Endothelial cell of umbilical vein (primary cell): ENCODE measurements at regions not wholly inside any gene's neighbourhood (a gene's known extent, or its start where the extent isn't known, plus 50 kb on each side); places are given as distances from the start of the nearest gene placed in this dataset.

Experiments used
- BruUV-seq: library from RNA; stranded (reverse); fragments of 400-500 nt; replicated peaks from 2 replicates; lab custom pipeline; 2021; lab: Mats Ljungman, UMichigan
- CTCF ChIA-PET: fragments of 300-600, 350-600 bp; sonication (Branson Sonifier 250); formaldehyde crosslinking; loops from one replicate; lab custom pipeline; 2021; ENCODE audit warnings: antibody characterized with exemption, inconsistent platforms; lab: Charles Lee
- POLR2A ChIA-PET: fragments of 300-600, 350-600 bp; sonication (Branson Sonifier 250); formaldehyde crosslinking; loops from one replicate; lab custom pipeline; 2021; ENCODE audit warnings: antibody characterized with exemption, inconsistent platforms; lab: Charles Lee
- DNase-seq: peaks from one replicate; pipeline ENCODE4 v3.0.0-alpha.2; 2011; ENCODE audit warnings: low read depth, low spot score
- FAIRE-seq: peaks from 2 replicates; lab custom pipeline; 2011; peaks lifted over from hg19 to GRCh38; lab: Jason Lieb, UNC
- H2AFZ ChIP-seq: 2 replicates; pipeline ENCODE4 v1.6.0; 2012; ENCODE audit warnings: low read depth, low read length, control low read depth, inconsistent platforms
- H3K27ac ChIP-seq: 2 replicates; pipeline ENCODE4 v1.5.1; 2011; ENCODE audit warnings: low read depth, mild to moderate bottlenecking, control low read depth, low read length, moderate library complexity; ENCODE audit not compliant: insufficient read depth
- H3K27me3 ChIP-seq, 2 experiments: 2 replicates each; pipeline versions ENCODE4 v1.6.0 to v1.6.1; 2011; ENCODE audit warnings: low read length in 2 of 2, mixed read lengths in 1 of 2; ENCODE audit not compliant: control insufficient read depth in 2 of 2, insufficient read depth in 2 of 2
- H3K36me3 ChIP-seq, 2 experiments: 2 replicates in 1 of 2; 3 replicates in 1 of 2; pipeline ENCODE4 v1.5.1; 2011; ENCODE audit warnings: low read length in 2 of 2, mild to moderate bottlenecking in 1 of 2, moderate library complexity in 1 of 2; ENCODE audit not compliant: control insufficient read depth in 2 of 2, insufficient read depth in 2 of 2; ENCODE audit errors: extremely low read depth in 1 of 2
- H3K4me1 ChIP-seq: 3 replicates; pipeline ENCODE4 v1.5.1; 2011; ENCODE audit warnings: mild to moderate bottlenecking, low read length; ENCODE audit not compliant: control insufficient read depth, insufficient read depth; ENCODE audit errors: extremely low read depth
- H3K4me2 ChIP-seq: 2 replicates; pipeline ENCODE4 v1.6.1; 2011; ENCODE audit warnings: low read length, control low read depth, mixed read lengths; ENCODE audit not compliant: insufficient read depth
- H3K4me3 ChIP-seq, 3 experiments: fragments of 200-600 bp in 1 of 3; sonication (generic), shearing (Covaris generic) in 1 of 3; replicated peaks in 1 of 3; 2 replicates each; pipeline ENCODE4 v1.5.1; 2011 to 2016; ENCODE audit warnings: control low read depth in 3 of 3, low read length in 3 of 3, mild to moderate bottlenecking in 2 of 3, inconsistent platforms in 1 of 3, low read depth in 1 of 3, moderate library complexity in 1 of 3; ENCODE audit not compliant: insufficient read depth in 1 of 3
- H3K79me2 ChIP-seq: 2 replicates; pipeline ENCODE4 v1.6.0; 2012; ENCODE audit warnings: low read length, inconsistent platforms; ENCODE audit not compliant: control insufficient read depth, insufficient read depth
- H3K9ac ChIP-seq: replicated peaks from 2 replicates; pipeline ENCODE3; 2011; ENCODE audit warnings: low read length, control low read depth; ENCODE audit not compliant: insufficient read depth; ENCODE audit errors: extremely low read depth
- H3K9me1 ChIP-seq: replicated peaks from 3 replicates; pipeline ENCODE4 v1.6.0; 2011; ENCODE audit warnings: mild to moderate bottlenecking, low read length; ENCODE audit not compliant: control insufficient read depth, insufficient read depth; ENCODE audit errors: extremely low read depth
- H3K9me3 ChIP-seq: replicated peaks from 2 replicates; pipeline ENCODE4 v1.5.1; 2012; ENCODE audit warnings: low read length, inconsistent platforms; ENCODE audit not compliant: control insufficient read depth, insufficient read depth
- H4K20me1 ChIP-seq: replicated peaks from 2 replicates; pipeline ENCODE3; 2011; ENCODE audit warnings: mild to moderate bottlenecking, low read length; ENCODE audit not compliant: control insufficient read depth, insufficient read depth; ENCODE audit errors: extremely low read depth
- EZH2 ChIP-seq: IDR thresholded peaks from 2 replicates; pipeline ENCODE4 v1.6.1; 2012; ENCODE audit warnings: borderline replicate concordance, low read depth, mild to moderate bottlenecking, moderate library complexity, low read length, inconsistent platforms; ENCODE audit not compliant: severe bottlenecking
- FOS ChIP-seq: IDR thresholded peaks from 2 replicates; pipeline ENCODE4 v1.6.1; 2011; ENCODE audit warnings: mild to moderate bottlenecking, low read length, moderate library complexity, borderline replicate concordance; ENCODE audit not compliant: insufficient read depth
- GATA2 ChIP-seq: IDR thresholded peaks from 2 replicates; pipeline ENCODE4 v1.7.0; 2011; ENCODE audit warnings: low read depth, mild to moderate bottlenecking, moderate library complexity, mixed read lengths, low read length; ENCODE audit not compliant: insufficient read length, insufficient read depth
- JUN ChIP-seq: IDR thresholded peaks from 2 replicates; pipeline ENCODE4 v1.6.1; 2011; ENCODE audit warnings: borderline replicate concordance, low read depth; ENCODE audit not compliant: insufficient read length, insufficient read depth
- MYC ChIP-seq: IDR thresholded peaks from one replicate; pipeline ENCODE4 v1.6.1; 2011; ENCODE audit warnings: mild to moderate bottlenecking, low read depth, low read length
- POLR2A ChIP-seq: IDR thresholded peaks from 2 replicates; pipeline ENCODE4 v1.6.1; 2012; ENCODE audit warnings: low read depth, mild to moderate bottlenecking, control low read depth, low read length
- POLR2AphosphoS5 ChIP-seq: IDR thresholded peaks from 2 replicates; pipeline ENCODE4 v1.6.1; 2012; ENCODE audit warnings: low read depth, mild to moderate bottlenecking, control low read depth, low read length, moderate library complexity; ENCODE audit not compliant: insufficient read depth
- dilution Hi-C: fragments of 300-500 bp; cut with MboI; formaldehyde crosslinking; loops from one replicate; pipeline ENCODE4 v1.15.0; 2019; ENCODE audit warnings: low sequenced_read_pairs; ENCODE audit not compliant: extremely low pct_ligation_motif_present
- intact Hi-C: fragments of 100-400 bp; cut with micrococcal nuclease; formaldehyde crosslinking; loops from one replicate; pipeline ENCODE4 v1.10.0; 2022
- TF ChIP-seq, protein P1 (sequence below), 2 donors: IDR thresholded peaks; 1 replicate in 1 of 2; 2 replicates in 1 of 2; pipeline ENCODE4 v1.5.1; 2011; ENCODE audit warnings: low read length in 2 of 2, mild to moderate bottlenecking in 2 of 2, moderate library complexity in 2 of 2, control low read depth in 1 of 2, inconsistent platforms in 1 of 2, low read depth in 1 of 2; ENCODE audit not compliant: insufficient read depth in 1 of 2; ENCODE audit errors: extremely low read depth in 1 of 2
- TF ChIP-seq, protein P2 (sequence below): IDR thresholded peaks from 2 replicates; pipeline ENCODE4 v1.6.1; 2011; ENCODE audit not compliant: insufficient read depth, insufficient read length

DNA sequence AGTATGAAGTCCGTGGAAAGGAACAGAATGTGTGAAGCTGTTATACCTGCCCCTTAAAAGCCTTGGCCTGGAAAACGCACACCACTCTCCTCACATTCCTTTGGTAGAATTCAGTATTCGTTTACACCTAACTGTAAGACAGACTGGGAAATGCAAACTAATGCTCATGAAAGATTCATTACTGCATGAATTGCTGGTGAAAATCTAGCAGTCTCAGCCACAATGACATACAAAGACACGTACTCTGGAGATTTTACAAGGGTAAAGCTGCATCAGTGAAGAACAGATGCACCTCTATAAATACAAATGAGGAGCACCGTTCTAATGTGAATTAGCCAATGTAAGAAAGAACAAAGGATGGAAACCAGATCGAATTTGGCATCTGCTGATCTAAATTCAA lies 2051.3 kb downstream of the PCDH7 start:
- H3K27me3 ChIP-seq: no peaks in the 10 kb centered on the region
- H3K9me1 ChIP-seq: no peaks in the 10 kb centered on the region
- no peaks in the 10 kb centered on the region for H4K20me1 ChIP-seq
- no peak for TF ChIP-seq MYC
- no peak for TF ChIP-seq POLR2A
- TF ChIP-seq, protein P1, sequence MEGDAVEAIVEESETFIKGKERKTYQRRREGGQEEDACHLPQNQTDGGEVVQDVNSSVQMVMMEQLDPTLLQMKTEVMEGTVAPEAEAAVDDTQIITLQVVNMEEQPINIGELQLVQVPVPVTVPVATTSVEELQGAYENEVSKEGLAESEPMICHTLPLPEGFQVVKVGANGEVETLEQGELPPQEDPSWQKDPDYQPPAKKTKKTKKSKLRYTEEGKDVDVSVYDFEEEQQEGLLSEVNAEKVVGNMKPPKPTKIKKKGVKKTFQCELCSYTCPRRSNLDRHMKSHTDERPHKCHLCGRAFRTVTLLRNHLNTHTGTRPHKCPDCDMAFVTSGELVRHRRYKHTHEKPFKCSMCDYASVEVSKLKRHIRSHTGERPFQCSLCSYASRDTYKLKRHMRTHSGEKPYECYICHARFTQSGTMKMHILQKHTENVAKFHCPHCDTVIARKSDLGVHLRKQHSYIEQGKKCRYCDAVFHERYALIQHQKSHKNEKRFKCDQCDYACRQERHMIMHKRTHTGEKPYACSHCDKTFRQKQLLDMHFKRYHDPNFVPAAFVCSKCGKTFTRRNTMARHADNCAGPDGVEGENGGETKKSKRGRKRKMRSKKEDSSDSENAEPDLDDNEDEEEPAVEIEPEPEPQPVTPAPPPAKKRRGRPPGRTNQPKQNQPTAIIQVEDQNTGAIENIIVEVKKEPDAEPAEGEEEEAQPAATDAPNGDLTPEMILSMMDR (IDR thresholded peaks at IDR 0.05; ENCODE audit: extremely low read depth in 1 of 2, insufficient read depth in 1 of 2, low read depth in 1 of 2, low read length in 2 of 2): no peak
- no peak overlapping the region for H3K4me3 ChIP-seq
- H3K9me3 ChIP-seq: no peaks in the 10 kb centered on the region
- dilution Hi-C loops (no loop called here), intact Hi-C loops (loop anchor here (10.0 kb wide), 1 partner anchor 1397 kb away; no protein-coding TSS in a partner anchor)
- ChIA-PET POLR2A (no interaction called here), CTCF (interaction anchor here (1.3 kb wide), 1 partner anchor 12 kb away, joined by 4 read pairs; no protein-coding TSS in a partner anchor)
- no peaks in the 10 kb centered on the region for H3K36me3 ChIP-seq
- no peak overlapping the region for H3K9ac ChIP-seq
- no peaks in the 10 kb centered on the region for H3K79me2 ChIP-seq
- no TSS peak for BruUV-seq
- DNase-seq (no peak), FAIRE-seq (no peak)
- H3K27ac ChIP-seq: no peak overlapping the region
- no peak overlapping the region for H3K4me2 ChIP-seq
- H3K4me1 ChIP-seq: no peaks in the 10 kb centered on the region
- H2AFZ ChIP-seq: no peak overlapping the region

DNA sequence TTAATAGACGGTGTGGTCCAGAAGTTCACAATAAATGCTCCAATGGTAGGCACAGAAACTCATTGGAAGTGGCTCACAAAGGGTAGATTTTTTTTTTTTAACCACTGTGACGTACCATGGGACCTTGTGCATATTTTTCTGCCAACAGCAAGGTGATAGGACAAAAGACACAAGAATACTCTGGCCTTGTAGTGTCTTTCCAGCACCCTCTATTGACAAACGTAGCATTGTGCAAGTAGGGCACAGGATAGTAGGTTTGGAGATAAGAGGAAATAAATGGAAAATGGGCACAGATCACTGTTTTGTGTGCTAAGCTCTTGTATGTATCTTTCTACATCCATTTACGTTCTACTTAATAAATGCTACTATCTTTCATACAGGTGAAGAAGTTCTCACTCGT lies 2054.9 kb downstream of the PCDH7 start:
- intact Hi-C loops: loop anchor here (1.0 to 10.0 kb wide), 2 partner anchors 312 to 1400 kb away; no protein-coding TSS in a partner anchor
- Histone ChIP-seq H3K27ac (no peak overlapping the region), H3K4me3 (no peak overlapping the region), H3K4me2 (no peak overlapping the region), H2AFZ (no peak overlapping the region), H3K36me3 (no peaks in the 10 kb centered on the region), H3K9me1 (no peaks in the 10 kb centered on the region), H3K9me3 (no peaks in the 10 kb centered on the region), H3K79me2 (no peaks in the 10 kb centered on the region), H3K4me1 (no peaks in the 10 kb centered on the region), H4K20me1 (no peaks in the 10 kb centered on the region), H3K27me3 (no peaks in the 10 kb centered on the region), H3K9ac (no peak overlapping the region)
- no peak for DNase-seq
- FAIRE-seq: no peak
- ChIA-PET POLR2A (no interaction called here), CTCF (interaction anchor here (1.6 kb wide), 1 partner anchor 12 kb away, joined by 3 read pairs; no protein-coding TSS in a partner anchor)
- BruUV-seq: no TSS peak
- TF ChIP-seq MYC (no peak), FOS (no peak), JUN (no peak), POLR2A (no peak), EZH2 (no peak), GATA2 (no peak), POLR2AphosphoS5 (no peak)
- TF ChIP-seq, protein P1 (IDR thresholded peaks at IDR 0.05; ENCODE audit: extremely low read depth in 1 of 2, insufficient read depth in 1 of 2, low read depth in 1 of 2, low read length in 2 of 2): no peak
- TF ChIP-seq, protein P2, sequence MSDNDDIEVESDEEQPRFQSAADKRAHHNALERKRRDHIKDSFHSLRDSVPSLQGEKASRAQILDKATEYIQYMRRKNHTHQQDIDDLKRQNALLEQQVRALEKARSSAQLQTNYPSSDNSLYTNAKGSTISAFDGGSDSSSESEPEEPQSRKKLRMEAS: no peak
- dilution Hi-C loops: no loop called here
